Kidney (tissue), 13 donors: ENCODE measurements at regions not wholly inside any gene's neighbourhood (a gene's known extent, or its start where the extent isn't known, plus 50 kb on each side); places are given as distances from the start of the nearest gene placed in this dataset.

Source experiments
- DNase-seq, 5 donors: peaks; one replicate each; pipeline ENCODE4 v3.0.0-alpha.2; 2013 to 2020
- FAIRE-seq: peaks from 2 replicates; lab custom pipeline; 2012; peaks lifted over from hg19 to GRCh38; lab: Jason Lieb, UNC
- H3K27ac ChIP-seq, 2 donors: one replicate each; pipeline ENCODE4 v1.7.0; 2013; ENCODE audit warnings: low read depth in 2 of 2, low read length in 2 of 2, inconsistent platforms in 1 of 2
- H3K27me3 ChIP-seq: one replicate; pipeline ENCODE4 v1.7.1; 2013; ENCODE audit warnings: low read length, inconsistent platforms; ENCODE audit not compliant: control insufficient read depth, insufficient read depth
- H3K36me3 ChIP-seq, 3 donors: one replicate each; pipeline versions ENCODE4 v1.7.0 to v1.7.1; 2013; ENCODE audit warnings: low read length in 3 of 3, control low read depth in 1 of 3, inconsistent platforms in 1 of 3; ENCODE audit not compliant: insufficient read depth in 3 of 3, control insufficient read depth in 2 of 3
- H3K4me1 ChIP-seq, 3 donors: one replicate each; pipeline versions ENCODE4 v1.7.0 to v1.7.1; 2013; ENCODE audit warnings: low read length in 3 of 3, inconsistent platforms in 1 of 3, low read depth in 1 of 3; ENCODE audit not compliant: control insufficient read depth in 2 of 3, insufficient read depth in 2 of 3
- H3K4me3 ChIP-seq, 3 donors: one replicate each; pipeline versions ENCODE4 v1.7.0 to v1.8.1; 2013; ENCODE audit warnings: low read length in 3 of 3, control low read depth in 1 of 3, inconsistent platforms in 1 of 3
- H3K9ac ChIP-seq, 3 donors: one replicate each; pipeline versions ENCODE4 v1.7.0 to v1.7.1; 2013; ENCODE audit warnings: low read length in 3 of 3, control low read depth in 1 of 3, inconsistent platforms in 1 of 3
- H3K9me3 ChIP-seq, 3 donors: one replicate each; pipeline versions ENCODE4 v1.7.0 to v1.7.1; 2013; ENCODE audit warnings: low read length in 3 of 3, control low read depth in 1 of 3, inconsistent platforms in 1 of 3; ENCODE audit not compliant: control insufficient read depth in 2 of 3, insufficient read depth in 1 of 3
- CTCF ChIP-seq: IDR thresholded peaks from 3 replicates; pipeline ENCODE4 v1.5.1; 2012; ENCODE audit warnings: mild to moderate bottlenecking, moderate library complexity, borderline replicate concordance; ENCODE audit not compliant: insufficient read depth; ENCODE audit errors: extremely low read depth
- intact Hi-C: fragments of 100-400 bp; cut with DNase I; formaldehyde crosslinking; loops from one replicate; pipeline ENCODE4 v1.11.1; 2022
- donor health status: control.
- donor health status: control.
- donor health status: control.
- donor health status: control.
- donor health status: control.
- donor health status: DM: yes; HTN: yes; CAD: no.
- donor health status: Normal renal cell carcinoma (clear cell type).

- FAIRE-seq (no peak), DNase-seq (no peak)
- no peak overlapping the region for H3K9ac ChIP-seq
- intact Hi-C loops: no loop called here
- no peaks in the 10 kb centered on the region for H3K27me3 ChIP-seq
- TF ChIP-seq CTCF: no peak
- no peak overlapping the region for H3K27ac ChIP-seq
- no peaks in the 10 kb centered on the region for H3K9me3 ChIP-seq
- H3K36me3 ChIP-seq: no peaks in the 10 kb centered on the region
- no peak overlapping the region for H3K4me3 ChIP-seq
- no peaks in the 10 kb centered on the region for H3K4me1 ChIP-seq
These were observed 93.6 kb upstream of the BARHL2 start for GRCh38 chr1:90810681-90811080.

GRCh38 chr1:90809996-90810395, 92.9 kb upstream of the BARHL2 start:
- FAIRE-seq (no peak), DNase-seq (no peak)
- H3K36me3 ChIP-seq: no peaks in the 10 kb centered on the region
- H3K27me3 ChIP-seq: no peaks in the 10 kb centered on the region
- no peak for TF ChIP-seq CTCF
- H3K9me3 ChIP-seq: no peaks in the 10 kb centered on the region
- no peaks in the 10 kb centered on the region for H3K4me1 ChIP-seq
- no peak overlapping the region for H3K9ac ChIP-seq
- intact Hi-C loops: no loop called here
- H3K27ac ChIP-seq: no peak overlapping the region
- no peak overlapping the region for H3K4me3 ChIP-seq

- Histone ChIP-seq H3K4me3 (no peak overlapping the region), H3K27ac (no peak overlapping the region), H3K9me3 (no peaks in the 10 kb centered on the region), H3K27me3 (no peaks in the 10 kb centered on the region), H3K9ac (no peak overlapping the region), H3K4me1 (no peaks in the 10 kb centered on the region), H3K36me3 (no peaks in the 10 kb centered on the region)
- DNase-seq: no peak
- TF ChIP-seq CTCF: no peak
- intact Hi-C loops: no loop called here
- no peak for FAIRE-seq
These were observed 92.0 kb upstream of the BARHL2 start for GRCh38 chr1:90809093-90809492.

GRCh38 chr1:90807329-90807728, 90.2 kb upstream of the BARHL2 start:
- Histone ChIP-seq H3K27ac (no peak overlapping the region), H3K9ac (no peak overlapping the region), H3K27me3 (no peaks in the 10 kb centered on the region), H3K4me1 (no peaks in the 10 kb centered on the region), H3K9me3 (no peaks in the 10 kb centered on the region), H3K36me3 (no peaks in the 10 kb centered on the region), H3K4me3 (no peak overlapping the region)
- no peak for FAIRE-seq
- no peak for DNase-seq
- intact Hi-C loops: no loop called here
- no peak for TF ChIP-seq CTCF
